ENCODE measurements at regions not wholly inside any gene's neighbourhood (a gene's known extent, or its start where the extent isn't known, plus 50 kb on each side); places are given as distances from the start of the nearest gene placed in this dataset.

DNA sequence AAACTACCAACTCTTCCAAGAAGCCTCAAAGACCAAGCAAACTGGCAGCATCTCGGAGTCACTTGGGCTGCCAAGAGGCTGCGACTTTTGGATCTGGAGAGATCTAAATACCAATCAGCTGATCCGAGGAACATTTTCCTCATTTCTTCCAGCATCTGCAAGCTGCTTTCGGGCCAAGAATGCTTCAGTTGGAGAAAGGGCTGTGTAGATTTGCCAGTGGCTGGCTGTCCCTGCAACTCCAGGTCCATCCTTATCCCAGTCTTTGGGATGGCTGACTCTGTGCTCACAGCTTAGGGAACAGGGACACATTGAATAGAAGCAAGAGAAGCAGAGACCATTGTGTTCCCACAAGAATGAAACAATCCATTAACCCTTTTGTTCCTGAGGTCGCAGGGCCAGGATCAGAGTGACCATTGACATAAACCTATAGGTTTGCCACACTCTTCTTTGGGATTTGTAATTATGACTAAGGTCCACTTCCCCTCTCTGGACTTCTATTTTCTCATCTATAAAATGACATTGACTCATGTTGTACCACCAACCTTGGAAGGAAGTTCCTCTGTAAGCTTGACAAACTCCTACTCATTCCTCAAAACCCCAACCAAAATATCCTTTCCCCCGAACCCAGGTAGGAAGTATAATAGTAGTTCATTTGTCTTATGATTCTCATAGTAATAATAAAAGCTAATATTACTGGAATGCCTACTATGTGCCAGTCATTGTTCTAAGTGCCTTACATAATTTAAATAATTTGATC, 340.8 kb downstream of the MN1 start:
- DNase-seq: no peak
- Mint-ChIP-seq H3K9me3 (no peaks in the 10 kb centered on the region), H3K4me3 (no peak overlapping the region), H3K36me3 (ENCODE audit: low read depth) (no peaks in the 10 kb centered on the region), H3K4me1 (no peaks in the 10 kb centered on the region), H3K27ac (no peak overlapping the region), H3K27me3 (no peaks in the 10 kb centered on the region)
- intact Hi-C loops (cut with micrococcal nuclease): no loop called here

DNA sequence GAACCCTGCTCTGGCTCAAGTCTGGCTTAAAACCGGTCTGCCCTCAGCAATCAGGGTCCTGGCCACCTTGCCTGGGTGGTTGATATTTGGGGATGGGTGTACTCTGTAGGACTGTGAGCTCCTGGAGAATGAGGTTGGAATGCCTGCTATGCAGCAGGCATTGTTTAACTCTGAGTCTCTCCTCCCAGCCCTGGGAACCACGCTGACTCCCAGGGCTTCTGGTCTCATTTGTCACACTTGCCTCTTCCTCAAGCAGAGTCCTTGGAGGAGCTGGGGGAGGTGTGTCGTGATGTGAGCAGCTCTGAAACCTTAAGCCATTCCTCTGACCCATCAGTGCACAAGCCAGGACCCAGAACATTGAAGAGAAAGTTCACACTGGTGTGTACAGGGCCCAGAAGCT, 340.1 kb downstream of the MN1 start:
- H3K27ac Mint-ChIP-seq: no peak overlapping the region
- H3K9me3 Mint-ChIP-seq: no peaks in the 10 kb centered on the region
- no peaks in the 10 kb centered on the region for H3K27me3 Mint-ChIP-seq
- no peaks in the 10 kb centered on the region for H3K36me3 Mint-ChIP-seq (ENCODE audit: low read depth)
- no peak overlapping the region for H3K4me3 Mint-ChIP-seq
- H3K4me1 Mint-ChIP-seq: no peaks in the 10 kb centered on the region
- DNase-seq: no peak
- intact Hi-C loops (cut with micrococcal nuclease): no loop called here

DNA sequence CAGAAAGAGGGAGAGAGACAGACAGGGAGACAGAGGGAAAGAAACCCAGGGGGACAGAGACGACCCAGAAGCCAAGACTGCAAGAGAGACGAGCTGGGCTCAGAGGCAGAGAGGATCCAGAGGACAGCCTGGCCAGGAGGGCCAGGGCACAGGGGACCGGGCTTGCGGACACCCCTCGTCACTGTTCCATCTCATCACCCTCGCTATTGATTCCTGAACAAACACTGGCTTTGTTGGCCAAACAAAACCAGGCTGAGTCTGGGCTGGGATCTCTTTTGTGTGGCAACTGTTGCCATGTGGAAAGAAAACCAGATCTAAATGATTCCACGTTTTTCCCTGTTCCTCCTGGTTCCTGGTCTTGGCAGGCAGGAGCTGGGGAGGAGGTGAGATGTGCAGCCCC, 339.4 kb downstream of the MN1 start:
- no peaks in the 10 kb centered on the region for H3K27me3 Mint-ChIP-seq

DNA sequence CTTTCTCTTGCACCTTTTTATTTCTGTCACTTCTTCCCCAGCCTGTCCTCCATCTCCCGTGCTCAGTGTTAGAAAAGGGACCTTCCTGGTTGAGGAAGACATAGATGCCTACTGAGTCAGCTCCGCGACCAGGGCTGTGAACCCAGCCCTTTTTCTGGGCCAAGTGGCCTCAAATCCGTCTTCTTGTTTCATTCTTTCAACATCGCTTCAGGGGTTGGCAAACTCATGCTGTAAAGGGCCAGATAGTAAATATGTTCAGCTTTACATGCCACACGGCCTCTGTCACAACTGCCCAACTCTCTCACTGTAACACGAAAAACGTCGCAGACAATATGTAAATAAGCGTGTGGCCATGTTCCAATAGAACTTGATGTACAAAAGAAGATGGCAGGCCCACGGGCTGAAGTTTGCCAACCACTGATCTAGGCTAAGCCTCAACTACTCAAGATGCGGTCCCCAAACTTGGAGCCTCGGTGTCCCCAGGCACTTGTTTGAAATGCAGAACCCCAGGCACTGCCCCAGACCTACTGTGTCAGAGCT, 338.4 kb downstream of the MN1 start:
- Mint-ChIP-seq H3K36me3 (ENCODE audit: low read depth) (no peaks in the 10 kb centered on the region), H3K9me3 (no peaks in the 10 kb centered on the region), H3K4me3 (no peak overlapping the region), H3K27ac (no peak overlapping the region), H3K4me1 (no peaks in the 10 kb centered on the region), H3K27me3 (no peaks in the 10 kb centered on the region)
- intact Hi-C loops (cut with micrococcal nuclease): no loop called here
- DNase-seq: no peak

More for the DNA sequence above, 339.4 kb downstream of the MN1 start:
- H3K4me3 Mint-ChIP-seq: no peak overlapping the region
- no peaks in the 10 kb centered on the region for H3K36me3 Mint-ChIP-seq (ENCODE audit: low read depth)
- intact Hi-C loops (cut with micrococcal nuclease): no loop called here
- no peak overlapping the region for H3K27ac Mint-ChIP-seq
- H3K4me1 Mint-ChIP-seq: no peaks in the 10 kb centered on the region
- DNase-seq: no peak
- no peaks in the 10 kb centered on the region for H3K9me3 Mint-ChIP-seq

DNA sequence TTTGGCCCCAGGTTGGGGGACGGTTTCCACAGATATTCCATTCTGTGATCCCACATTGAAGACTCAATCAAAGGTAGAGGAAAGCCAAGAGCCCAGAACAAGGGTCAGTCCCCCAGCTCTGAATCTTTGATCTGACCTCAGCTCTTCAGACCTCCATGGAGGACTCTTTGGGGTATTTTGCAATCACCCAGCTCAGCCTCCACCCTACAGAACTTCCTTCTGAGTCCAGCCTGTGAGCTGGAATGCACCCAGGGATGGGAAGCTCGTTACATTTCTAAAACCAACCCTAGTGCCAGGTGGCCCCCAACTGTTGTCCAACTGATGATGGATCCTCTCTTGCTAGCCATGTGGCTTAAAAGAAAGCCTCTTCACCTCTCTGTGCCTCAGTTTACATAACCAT, 335.3 kb downstream of the MN1 start:
- no peak for DNase-seq
- no peaks in the 10 kb centered on the region for H3K36me3 Mint-ChIP-seq (ENCODE audit: low read depth)
- intact Hi-C loops (cut with micrococcal nuclease): no loop called here
- no peak overlapping the region for H3K4me3 Mint-ChIP-seq
- H3K4me1 Mint-ChIP-seq: no peaks in the 10 kb centered on the region
- H3K9me3 Mint-ChIP-seq: no peaks in the 10 kb centered on the region
- no peak overlapping the region for H3K27ac Mint-ChIP-seq
- no peaks in the 10 kb centered on the region for H3K27me3 Mint-ChIP-seq

DNA sequence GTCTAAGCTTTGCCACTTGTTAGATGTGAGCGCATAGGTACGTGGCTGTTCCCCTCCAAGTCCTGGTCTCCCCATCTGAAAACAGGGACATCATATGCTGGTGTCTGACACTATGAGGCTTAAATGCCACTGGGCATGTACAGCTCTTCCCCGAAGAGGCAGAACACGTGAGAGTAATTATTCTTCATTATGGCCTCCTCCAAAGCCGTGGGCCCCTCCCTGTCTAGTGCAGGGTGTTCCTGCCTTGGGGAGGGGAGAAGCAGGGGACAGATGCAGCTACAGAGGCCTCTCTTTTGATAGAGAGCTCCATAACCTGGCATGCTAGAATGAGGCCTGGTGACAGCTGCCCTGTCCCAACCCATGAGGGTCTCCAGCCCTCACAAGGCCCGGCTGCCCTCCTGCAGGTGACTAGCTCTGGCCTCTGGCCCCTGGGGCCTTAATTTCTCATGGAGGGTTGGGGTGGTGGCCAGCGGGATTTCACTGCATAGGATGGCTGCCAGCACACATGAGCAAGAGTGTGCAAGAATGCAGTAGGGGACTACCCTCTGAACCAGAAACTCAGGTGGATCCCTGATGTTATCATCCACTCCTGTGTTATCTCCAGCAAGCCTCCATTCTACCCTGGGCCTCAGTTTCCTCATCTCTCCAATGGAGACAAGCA, 334.6 kb downstream of the MN1 start:
- Mint-ChIP-seq H3K4me3 (no peak overlapping the region), H3K36me3 (ENCODE audit: low read depth) (no peaks in the 10 kb centered on the region), H3K4me1 (no peaks in the 10 kb centered on the region), H3K27ac (no peak overlapping the region), H3K27me3 (no peaks in the 10 kb centered on the region), H3K9me3 (no peaks in the 10 kb centered on the region)
- intact Hi-C loops (cut with micrococcal nuclease): no loop called here
- DNase-seq: no peak

DNA sequence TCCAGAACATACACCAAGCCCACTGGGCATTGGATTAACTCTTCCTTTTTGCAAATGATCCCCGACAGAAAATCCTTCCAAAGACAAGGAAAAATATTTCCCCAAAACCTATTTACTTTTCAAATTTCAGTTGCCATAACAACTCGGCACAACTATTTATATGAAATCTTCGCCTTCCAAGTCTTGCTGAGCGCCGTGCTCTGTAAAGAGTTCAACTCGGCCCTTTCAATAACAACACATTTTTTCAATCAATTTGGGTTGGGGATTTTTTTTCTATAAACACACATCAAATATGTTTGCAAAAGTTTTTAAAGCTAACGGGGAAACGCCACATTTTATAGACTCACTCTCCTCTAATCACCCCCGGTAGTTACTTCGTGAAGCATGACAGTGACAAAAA, 333.8 kb downstream of the MN1 start:
- H3K4me1 Mint-ChIP-seq: no peaks in the 10 kb centered on the region
- intact Hi-C loops (cut with micrococcal nuclease): no loop called here
- H3K36me3 Mint-ChIP-seq (ENCODE audit: low read depth): no peaks in the 10 kb centered on the region

DNA sequence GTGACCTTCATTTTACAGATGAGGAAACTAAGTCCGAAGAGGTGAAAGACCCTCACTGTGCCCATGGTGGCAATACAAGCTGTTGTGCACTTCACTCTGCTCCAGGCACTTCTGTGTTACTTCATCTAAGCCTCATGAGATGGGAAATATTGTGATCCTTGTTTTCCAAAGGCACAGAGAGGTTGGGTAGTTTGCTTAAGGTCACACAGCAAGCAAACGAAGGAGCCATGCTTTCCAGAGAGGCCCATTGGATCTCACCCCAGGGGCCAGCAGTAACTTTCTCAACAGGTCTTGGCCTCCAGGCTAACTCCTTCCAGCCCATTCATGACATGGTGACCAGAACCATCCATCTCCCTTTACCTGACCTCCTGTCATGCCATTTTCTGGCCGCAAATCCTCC, 332.8 kb downstream of the MN1 start:
- intact Hi-C loops (cut with micrococcal nuclease): no loop called here
- Mint-ChIP-seq H3K36me3 (ENCODE audit: low read depth) (no peaks in the 10 kb centered on the region), H3K27ac (no peak overlapping the region), H3K4me3 (no peak overlapping the region), H3K27me3 (no peaks in the 10 kb centered on the region), H3K4me1 (no peaks in the 10 kb centered on the region), H3K9me3 (no peaks in the 10 kb centered on the region)
- DNase-seq: no peak

More for the DNA sequence above, 333.8 kb downstream of the MN1 start:
- Mint-ChIP-seq H3K27me3 (no peaks in the 10 kb centered on the region), H3K27ac (no peak overlapping the region), H3K4me3 (no peak overlapping the region), H3K9me3 (no peaks in the 10 kb centered on the region)
- no peak for DNase-seq

DNA sequence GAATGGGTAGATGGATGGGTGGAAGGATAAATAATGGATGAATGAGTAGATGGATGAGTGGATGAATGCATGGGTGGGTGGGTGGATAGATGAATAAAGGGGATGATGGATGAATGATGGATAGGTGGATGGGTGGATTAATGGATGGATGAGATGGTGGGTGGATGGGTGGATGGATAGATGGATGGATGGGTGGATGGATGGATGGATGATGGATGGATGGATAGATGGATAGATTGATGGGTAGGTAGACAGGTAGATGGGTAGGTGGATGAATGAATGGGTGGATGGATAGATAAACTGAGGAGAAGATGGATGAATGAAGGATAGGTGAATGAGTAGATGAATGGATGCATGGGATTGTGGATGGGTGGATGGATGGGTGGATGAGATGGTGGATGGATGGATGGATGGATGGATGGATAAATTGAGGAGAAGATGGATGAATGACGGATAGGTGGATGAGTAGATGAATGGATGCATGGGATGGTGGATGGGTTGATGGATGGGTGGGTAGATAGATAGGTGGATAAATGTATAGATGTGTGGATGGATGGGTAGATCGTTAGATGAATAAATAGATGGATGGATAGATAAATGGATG, 331.3 kb downstream of the MN1 start:
- no peak for DNase-seq
- H3K9me3 Mint-ChIP-seq: no peaks in the 10 kb centered on the region
- intact Hi-C loops (cut with micrococcal nuclease): no loop called here
- H3K4me3 Mint-ChIP-seq: no peak overlapping the region
- H3K27ac Mint-ChIP-seq: no peak overlapping the region
- no peaks in the 10 kb centered on the region for H3K4me1 Mint-ChIP-seq
- H3K27me3 Mint-ChIP-seq: no peaks in the 10 kb centered on the region
- no peaks in the 10 kb centered on the region for H3K36me3 Mint-ChIP-seq (ENCODE audit: low read depth)

DNA sequence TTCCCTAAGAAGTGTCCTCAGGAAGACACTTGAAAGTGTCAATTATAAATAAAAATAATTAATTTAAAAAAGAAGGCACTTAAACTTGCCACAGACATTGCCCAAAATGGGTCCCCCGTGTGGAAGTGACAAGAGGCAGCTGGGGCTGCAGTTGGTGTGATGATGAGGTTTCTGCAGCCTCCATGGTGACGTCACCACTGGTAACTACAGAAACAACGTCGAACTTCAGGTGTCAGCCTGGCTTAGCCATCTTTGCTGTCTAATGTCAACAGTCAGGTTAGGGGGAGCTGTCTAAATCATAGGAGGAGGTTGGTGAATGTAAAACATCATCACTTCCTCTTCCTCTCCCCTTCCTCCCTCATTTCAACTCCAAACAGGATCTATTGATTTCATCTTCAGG, 328.6 kb downstream of the MN1 start:
- Mint-ChIP-seq H3K9me3 (no peaks in the 10 kb centered on the region), H3K27me3 (no peaks in the 10 kb centered on the region), H3K4me1 (no peaks in the 10 kb centered on the region), H3K27ac (no peak overlapping the region), H3K36me3 (ENCODE audit: low read depth) (no peaks in the 10 kb centered on the region), H3K4me3 (no peak overlapping the region)
- intact Hi-C loops (cut with micrococcal nuclease): no loop called here
- no peak for DNase-seq

DNA sequence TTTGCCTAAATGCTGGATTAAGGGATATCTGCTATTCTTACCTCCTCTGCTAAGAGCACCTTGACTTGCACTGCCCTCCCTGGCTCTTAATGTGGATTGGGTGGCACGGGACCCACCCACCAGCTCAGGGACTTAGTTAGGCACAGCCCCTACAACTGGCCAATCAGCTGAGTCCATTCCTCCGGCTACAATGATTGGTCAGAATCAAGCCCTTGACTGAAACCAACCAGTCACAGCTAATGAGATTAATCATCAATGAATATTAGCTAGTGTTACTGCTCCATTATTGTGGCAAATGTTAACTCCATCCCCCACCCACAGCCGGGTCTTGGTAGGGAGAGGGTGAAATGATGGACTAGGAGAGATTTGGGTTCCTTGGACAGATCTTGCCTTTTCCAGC, 328.0 kb downstream of the MN1 start:
- Mint-ChIP-seq H3K36me3 (ENCODE audit: low read depth) (no peaks in the 10 kb centered on the region), H3K27ac (no peak overlapping the region), H3K4me3 (no peak overlapping the region), H3K9me3 (no peaks in the 10 kb centered on the region), H3K27me3 (no peaks in the 10 kb centered on the region), H3K4me1 (no peaks in the 10 kb centered on the region)
- intact Hi-C loops (cut with micrococcal nuclease): no loop called here
- no peak for DNase-seq

DNA sequence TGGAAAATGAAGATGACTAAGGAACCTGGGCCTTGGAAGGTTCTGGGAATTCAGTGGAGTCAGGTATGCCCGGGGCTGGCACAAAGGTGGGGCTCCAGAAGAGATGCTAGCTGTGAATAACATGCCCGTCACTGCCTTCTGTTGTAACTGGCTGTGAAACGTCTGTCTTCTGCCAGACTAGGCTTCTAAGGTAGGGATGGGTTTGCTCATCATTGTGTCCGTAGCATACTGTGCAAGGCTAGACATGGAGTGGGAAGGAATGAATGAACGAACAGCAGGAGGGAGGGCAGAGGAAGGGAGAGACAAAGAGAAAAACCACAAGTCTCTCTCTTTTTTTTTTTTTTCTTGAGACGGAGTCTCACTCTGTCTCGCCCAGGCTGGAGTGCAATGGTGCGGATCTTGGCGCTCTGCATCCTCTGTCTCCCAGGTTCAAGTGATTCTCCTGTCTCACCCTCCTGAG, 327.4 kb downstream of the MN1 start:
- Mint-ChIP-seq H3K9me3 (no peaks in the 10 kb centered on the region), H3K4me1 (no peaks in the 10 kb centered on the region), H3K27ac (no peak overlapping the region), H3K27me3 (no peaks in the 10 kb centered on the region), H3K4me3 (no peak overlapping the region), H3K36me3 (ENCODE audit: low read depth) (no peaks in the 10 kb centered on the region)
- no peak for DNase-seq
- intact Hi-C loops (cut with micrococcal nuclease): no loop called here

DNA sequence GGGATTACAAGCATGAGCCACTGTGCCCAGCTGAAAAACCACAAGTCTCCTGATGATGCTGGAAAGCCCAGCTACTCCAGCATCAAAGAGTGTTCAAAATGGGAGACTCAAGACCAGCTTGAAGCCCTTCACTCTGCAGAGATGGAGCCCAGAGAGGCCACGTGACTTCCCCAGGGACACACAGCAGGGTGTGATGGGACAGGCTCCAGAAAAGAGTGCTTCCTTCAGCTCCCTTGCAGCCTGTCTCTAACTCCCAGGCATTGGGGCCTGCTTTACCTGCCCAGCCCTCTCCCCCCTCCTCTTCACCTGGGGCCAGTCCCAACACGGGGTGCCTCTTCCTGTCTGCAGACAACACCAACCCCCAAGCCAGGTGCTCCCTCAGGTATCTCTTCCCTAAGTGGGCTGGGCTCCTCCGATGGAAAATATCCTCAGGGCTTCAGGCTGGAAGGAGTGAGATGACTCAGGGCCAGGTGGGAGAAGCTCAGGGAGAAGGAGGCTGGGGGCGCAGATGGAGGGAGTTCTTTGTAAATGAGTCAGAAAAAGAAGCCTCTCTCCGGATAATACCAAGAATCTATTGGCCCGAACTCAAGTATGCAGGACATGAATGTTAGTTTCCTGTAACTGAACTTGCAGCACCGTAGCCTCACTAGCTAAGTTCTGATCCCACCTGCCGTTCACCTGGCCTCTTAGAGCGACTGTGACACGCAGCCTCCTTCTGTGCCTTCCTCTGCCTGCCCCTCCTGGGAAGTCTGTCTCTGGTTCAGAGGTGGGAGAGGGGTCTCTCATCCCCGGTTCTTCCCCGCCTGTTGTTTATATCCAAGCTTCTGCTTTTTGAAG, 326.6 kb downstream of the MN1 start:
- Mint-ChIP-seq H3K36me3 (ENCODE audit: low read depth) (no peaks in the 10 kb centered on the region), H3K27ac (no peak overlapping the region), H3K4me3 (no peak overlapping the region), H3K4me1 (no peaks in the 10 kb centered on the region), H3K27me3 (no peaks in the 10 kb centered on the region), H3K9me3 (no peaks in the 10 kb centered on the region)
- intact Hi-C loops (cut with micrococcal nuclease): no loop called here
- no peak for DNase-seq

DNA sequence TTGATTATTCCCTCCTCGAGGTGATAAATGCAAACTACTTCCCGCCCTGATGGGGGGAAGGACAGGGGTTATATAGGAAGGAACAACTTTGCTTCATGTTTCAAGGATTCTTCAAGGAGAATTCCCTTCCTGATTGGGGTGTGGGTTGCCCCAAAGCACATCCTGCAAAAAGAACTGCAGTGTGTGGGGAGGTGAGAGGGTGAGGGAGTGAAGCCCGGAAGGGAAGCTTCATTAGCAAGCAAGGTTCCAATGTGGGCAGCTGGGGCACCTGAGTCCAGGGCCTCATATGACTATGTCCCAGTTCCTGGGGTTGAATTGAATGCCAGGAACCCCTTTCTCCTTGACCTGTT, 326.0 kb downstream of the MN1 start:
- no peak overlapping the region for H3K27ac Mint-ChIP-seq
- no peaks in the 10 kb centered on the region for H3K27me3 Mint-ChIP-seq
- H3K36me3 Mint-ChIP-seq (ENCODE audit: low read depth): no peaks in the 10 kb centered on the region

More for the DNA sequence above, 326.0 kb downstream of the MN1 start:
- no peak overlapping the region for H3K4me3 Mint-ChIP-seq
- intact Hi-C loops (cut with micrococcal nuclease): no loop called here
- H3K9me3 Mint-ChIP-seq: no peaks in the 10 kb centered on the region
- H3K4me1 Mint-ChIP-seq: no peaks in the 10 kb centered on the region
- DNase-seq: no peak

Measured in activated CD4-positive, alpha-beta T cell treated with anti-CD3 and anti-CD28 coated beads, Interleukin-2, amount 10 ng/mL, durations not matched to agents 24 days and 14 days (primary cell).